ENCODE measurements at regions not wholly inside any gene's neighbourhood (a gene's known extent, or its start where the extent isn't known, plus 50 kb on each side); places are given as distances from the start of the nearest gene placed in this dataset.

GRCh38 chr11:129719037-129719436 lies 96.6 kb upstream of the TMEM45B start:
- Histone ChIP-seq H3K27ac (no peak overlapping the region), H3K4me1 (no peaks in the 10 kb centered on the region), H3K4me3 (no peak overlapping the region), H3K9me3 (no peaks in the 10 kb centered on the region), H3K27me3 (peaks cover 9% of the 10 kb centered on the region), H3K36me3 (no peaks in the 10 kb centered on the region)
- ATAC-seq, result no peak
- 83 to 90% methylated on average over 3 of the region's 3 CpGs for WGBS, 2 donors (ENCODE audit: low coverage in 1 of 2)
- TF ChIP-seq POLR2A (IDR thresholded peaks at IDR 0.05), result no peak
- no peak for TF ChIP-seq EP300 (IDR thresholded peaks at IDR 0.05)
- TF ChIP-seq CTCF (IDR thresholded peaks at IDR 0.05), result no peak
- no peak for TF ChIP-seq POLR2AphosphoS5 (IDR thresholded peaks at IDR 0.05)

DNA sequence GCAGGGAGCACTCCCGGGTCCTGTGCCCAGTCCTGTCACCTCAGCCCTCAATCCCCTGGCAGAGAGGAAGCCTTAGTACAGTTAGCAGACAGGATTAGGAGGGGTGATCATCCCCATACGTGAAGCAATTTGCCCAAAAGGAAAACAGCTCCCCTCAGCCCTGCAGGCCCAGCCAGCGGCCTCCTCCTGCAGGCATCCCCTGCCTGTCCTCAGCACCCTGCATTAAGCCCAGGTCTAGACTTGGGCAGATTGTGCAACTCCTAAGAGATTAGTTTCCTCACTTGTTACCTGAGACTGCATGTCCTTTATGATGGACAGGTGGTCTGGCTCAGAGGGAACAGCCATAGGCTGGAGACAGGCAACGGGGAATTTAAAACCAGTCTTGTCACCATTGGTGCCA lies 95.5 kb upstream of the TMEM45B start:
- 100% methylated on average over 1 of the region's 4 CpGs; no CpG with 5 or more reads in 1 of the 2 donors for WGBS, 2 donors (ENCODE audit: low coverage in 1 of 2)
- TF ChIP-seq EP300 (IDR thresholded peaks at IDR 0.05), result no peak
- Histone ChIP-seq H3K4me3 (no peak overlapping the region), H3K36me3 (no peaks in the 10 kb centered on the region), H3K27me3 (peaks cover 9% of the 10 kb centered on the region), H3K4me1 (no peaks in the 10 kb centered on the region), H3K27ac (no peak overlapping the region), H3K9me3 (no peaks in the 10 kb centered on the region)
- ATAC-seq, result no peak

DNA sequence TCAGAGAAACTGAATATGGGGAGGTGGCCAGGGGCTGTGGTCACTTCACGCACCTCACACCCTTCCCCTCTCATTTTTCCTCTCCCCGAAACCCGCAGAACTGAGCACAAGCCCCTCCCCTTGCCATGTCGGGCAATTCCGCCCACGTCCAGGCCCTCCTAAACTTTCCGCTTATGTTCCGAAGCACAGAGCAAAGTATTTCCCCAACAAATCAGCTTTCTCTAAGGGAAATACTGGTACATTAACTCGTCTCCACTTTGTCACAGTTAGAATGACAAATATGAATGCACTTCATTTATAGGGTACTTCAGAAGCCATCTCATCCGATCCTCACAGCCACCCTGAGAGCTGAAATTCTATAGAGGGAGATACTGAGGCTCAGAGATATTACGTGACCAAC lies 94.7 kb upstream of the TMEM45B start:
- ATAC-seq, result no peak
- H3K27me3 ChIP-seq, result peaks cover 9% of the 10 kb centered on the region
- WGBS, 2 donors (ENCODE audit: low coverage in 1 of 2), result 81 to 87% methylated on average over 9 to 11 of the region's 11 CpGs
- H3K4me1 ChIP-seq, result no peaks in the 10 kb centered on the region
- H3K27ac ChIP-seq, result no peak overlapping the region
- no peaks in the 10 kb centered on the region for H3K36me3 ChIP-seq
- no peak overlapping the region for H3K4me3 ChIP-seq
- H3K9me3 ChIP-seq, result no peaks in the 10 kb centered on the region
- no peak for TF ChIP-seq POLR2AphosphoS5 (IDR thresholded peaks at IDR 0.05)

- no peak overlapping the region for H3K4me3 ChIP-seq
- WGBS, 2 donors (ENCODE audit: low coverage in 1 of 2), result 53 to 63% methylated on average over 5 to 8 of the region's 13 CpGs
- TF ChIP-seq CTCF (IDR thresholded peaks at IDR 0.05) (no peak), POLR2AphosphoS5 (IDR thresholded peaks at IDR 0.05) (no peak), EP300 (IDR thresholded peaks at IDR 0.05) (no peak), POLR2A (IDR thresholded peaks at IDR 0.05) (no peak)
- no peaks in the 10 kb centered on the region for H3K4me1 ChIP-seq
- no peak overlapping the region for H3K27ac ChIP-seq
- ATAC-seq, result no peak
- H3K27me3 ChIP-seq, result peaks cover 9% of the 10 kb centered on the region
- H3K9me3 ChIP-seq, result no peaks in the 10 kb centered on the region
- no peaks in the 10 kb centered on the region for H3K36me3 ChIP-seq
Measured at GRCh38 chr11:129721685-129722084, 94.0 kb upstream of the TMEM45B start.

- Histone ChIP-seq H3K27ac (no peak overlapping the region), H3K4me1 (no peaks in the 10 kb centered on the region), H3K36me3 (no peaks in the 10 kb centered on the region), H3K4me3 (no peak overlapping the region), H3K9me3 (no peaks in the 10 kb centered on the region), H3K27me3 (peaks cover 11% of the 10 kb centered on the region)
- WGBS, 2 donors (ENCODE audit: low coverage in 1 of 2), result 72 to 73% methylated on average over 6 of the region's 6 CpGs
- ATAC-seq, result no peak
- TF ChIP-seq EP300 (IDR thresholded peaks at IDR 0.05) (no peak), POLR2A (IDR thresholded peaks at IDR 0.05) (no peak), CTCF (IDR thresholded peaks at IDR 0.05) (no peak), POLR2AphosphoS5 (IDR thresholded peaks at IDR 0.05) (no peak)
Measured at GRCh38 chr11:129722529-129722928, 93.1 kb upstream of the TMEM45B start.

DNA sequence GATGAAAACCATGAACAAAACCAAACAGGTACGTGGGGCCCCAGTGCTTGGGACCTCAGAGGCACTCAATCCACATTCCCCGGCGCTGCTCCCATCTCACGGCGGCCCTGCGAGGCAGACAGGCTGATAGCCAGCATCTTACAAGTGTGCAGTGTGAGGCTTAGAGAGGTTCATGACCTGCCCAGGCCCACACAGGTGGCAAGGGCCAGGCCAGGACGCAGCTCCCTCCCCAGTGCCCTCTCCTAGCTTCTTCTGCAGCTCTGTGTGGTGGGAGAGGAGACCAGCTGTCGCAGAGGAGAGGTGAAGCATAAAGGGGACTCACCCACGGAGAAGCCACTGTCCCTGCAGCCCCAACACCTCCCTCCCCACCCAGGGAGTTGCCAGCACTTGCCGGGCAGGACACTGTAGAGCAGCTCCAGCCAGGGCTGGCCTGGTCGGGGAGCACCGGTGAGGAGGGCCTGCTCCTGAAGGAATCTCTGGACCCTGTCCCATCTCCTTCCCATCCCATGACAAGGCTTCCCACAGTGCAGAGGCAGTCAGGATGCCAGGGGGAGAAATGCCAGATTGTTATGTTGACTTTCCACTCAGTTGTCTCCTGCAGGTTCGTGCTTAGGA lies 92.4 kb upstream of the TMEM45B start:
- H3K4me3 ChIP-seq, result no peak overlapping the region
- TF ChIP-seq POLR2AphosphoS5 (IDR thresholded peaks at IDR 0.05) (no peak), CTCF (IDR thresholded peaks at IDR 0.05) (no peak), POLR2A (IDR thresholded peaks at IDR 0.05) (no peak), EP300 (IDR thresholded peaks at IDR 0.05) (no peak)
- ATAC-seq, result no peak
- H3K27me3 ChIP-seq, result peaks cover 12% of the 10 kb centered on the region
- no peaks in the 10 kb centered on the region for H3K9me3 ChIP-seq
- H3K4me1 ChIP-seq, result no peaks in the 10 kb centered on the region
- 60% methylated on average over 1 of the region's 13 CpGs; no CpG with 5 or more reads in 1 of the 2 donors for WGBS, 2 donors (ENCODE audit: low coverage in 1 of 2)
- no peak overlapping the region for H3K27ac ChIP-seq
- no peaks in the 10 kb centered on the region for H3K36me3 ChIP-seq
